ENCODE measurements at regions not wholly inside any gene's neighbourhood (a gene's known extent, or its start where the extent isn't known, plus 50 kb on each side); places are given as distances from the start of the nearest gene placed in this dataset.

DNA sequence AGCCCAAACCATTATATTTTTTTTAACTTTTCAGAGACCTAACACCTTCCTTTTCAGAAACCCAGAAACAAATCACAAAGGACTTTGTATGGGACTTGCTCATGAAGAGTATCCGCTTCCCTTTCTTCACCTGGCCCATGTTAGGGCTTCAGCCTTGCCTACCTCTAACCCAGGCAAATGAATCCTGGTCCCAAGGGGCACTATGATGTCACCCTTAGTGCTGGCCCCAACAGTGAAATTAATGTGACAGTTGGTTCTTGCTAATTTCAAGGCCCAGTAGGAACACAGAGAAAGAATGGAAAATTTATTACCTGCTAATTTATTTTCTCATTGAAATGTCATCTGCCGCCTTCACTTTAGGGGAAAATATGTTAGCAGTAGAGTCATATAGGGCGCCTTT, 179.8 kb upstream of the NRXN3 start:
- Histone ChIP-seq H2BK120ac (ENCODE audit: low read depth, low read length, poor library complexity, severe bottlenecking) (no peak overlapping the region), H3K4me2 (ENCODE audit: insufficient read depth, insufficient read length, low read length) (no peak overlapping the region), H3K79me1 (ENCODE audit: insufficient read depth, low read depth, low read length, poor library complexity, severe bottlenecking) (no peaks in the 10 kb centered on the region), H2BK20ac (ENCODE audit: low read depth, low read length, poor library complexity, severe bottlenecking) (no peak overlapping the region), H2BK15ac (ENCODE audit: low read depth, low read length) (no peak overlapping the region), H3K4ac (ENCODE audit: low read depth, low read length) (no peak overlapping the region), H3K9ac (ENCODE audit: extremely low read depth, insufficient read length, low read length) (no peak overlapping the region), H4K20me1 (ENCODE audit: control insufficient read depth, insufficient read depth, insufficient read length) (no peaks in the 10 kb centered on the region), H4K91ac (ENCODE audit: insufficient read length, low read depth, low read length) (no peak overlapping the region), H3K27me3 (ENCODE audit: insufficient read depth, low read length) (no peaks in the 10 kb centered on the region), H3K56ac (ENCODE audit: insufficient read length, low read depth, low read length) (no peak overlapping the region), H3K27ac (ENCODE audit: insufficient read length, low read depth, low read length) (no peak overlapping the region), H3K14ac (ENCODE audit: insufficient read depth, low read length) (no peak overlapping the region), H2BK5ac (ENCODE audit: insufficient read length, low read length) (no peak overlapping the region), H3K23ac (ENCODE audit: insufficient read length, low read depth, low read length) (no peak overlapping the region), H3K79me2 (ENCODE audit: insufficient read depth, low read length) (no peaks in the 10 kb centered on the region), H3K18ac (ENCODE audit: insufficient read length, low read depth, low read length) (no peak overlapping the region), H4K5ac (ENCODE audit: insufficient read length, low read depth, low read length) (no peak overlapping the region), H3K9me3 (ENCODE audit: control insufficient read depth, low read depth, low read length) (no peaks in the 10 kb centered on the region), H3K23me2 (ENCODE audit: insufficient read length, low read depth, low read length, poor library complexity, severe bottlenecking) (no peaks in the 10 kb centered on the region), H3K4me1 (ENCODE audit: insufficient read depth, low read length) (no peaks in the 10 kb centered on the region), H3T11ph (ENCODE audit: low read length) (no peak overlapping the region), H4K8ac (replicated peaks; ENCODE audit: insufficient read length, low read depth, low read length) (no peak overlapping the region), H2BK12ac (ENCODE audit: insufficient read length, low read depth, low read length) (no peak overlapping the region), H2AK5ac (ENCODE audit: insufficient read length, low read length) (no peak overlapping the region), H2AFZ (ENCODE audit: low read length) (no peak overlapping the region)
- Mint-ChIP-seq H3K4me3 (no peak overlapping the region), H3K27me3 (ENCODE audit: low read depth) (no peaks in the 10 kb centered on the region; the same call in 1 of the 2 replicates), H3K9me3 (peaks cover 11 to 12% of the 10 kb centered on the region in 2 experiments; a peak in 4 of 5 replicates), H3K36me3 (ENCODE audit: insufficient read depth in 1 of 3, low read depth in 3 of 3) (peaks cover 0 to 9% (median 3%) of the 10 kb centered on the region in 3 experiments; a peak in 5 of 7 replicates), H3K4me1 (peaks cover 3 to 7% of the 10 kb centered on the region in 2 experiments), H3K27ac (no peak overlapping the region)
- no peak for DNase-seq
- no CpG with 5 or more reads among the region's 3 CpGs for WGBS (ENCODE audit: extremely low coverage, insufficient read length, low lambda C conversion rate)
- TF ChIP-seq, protein P1, sequence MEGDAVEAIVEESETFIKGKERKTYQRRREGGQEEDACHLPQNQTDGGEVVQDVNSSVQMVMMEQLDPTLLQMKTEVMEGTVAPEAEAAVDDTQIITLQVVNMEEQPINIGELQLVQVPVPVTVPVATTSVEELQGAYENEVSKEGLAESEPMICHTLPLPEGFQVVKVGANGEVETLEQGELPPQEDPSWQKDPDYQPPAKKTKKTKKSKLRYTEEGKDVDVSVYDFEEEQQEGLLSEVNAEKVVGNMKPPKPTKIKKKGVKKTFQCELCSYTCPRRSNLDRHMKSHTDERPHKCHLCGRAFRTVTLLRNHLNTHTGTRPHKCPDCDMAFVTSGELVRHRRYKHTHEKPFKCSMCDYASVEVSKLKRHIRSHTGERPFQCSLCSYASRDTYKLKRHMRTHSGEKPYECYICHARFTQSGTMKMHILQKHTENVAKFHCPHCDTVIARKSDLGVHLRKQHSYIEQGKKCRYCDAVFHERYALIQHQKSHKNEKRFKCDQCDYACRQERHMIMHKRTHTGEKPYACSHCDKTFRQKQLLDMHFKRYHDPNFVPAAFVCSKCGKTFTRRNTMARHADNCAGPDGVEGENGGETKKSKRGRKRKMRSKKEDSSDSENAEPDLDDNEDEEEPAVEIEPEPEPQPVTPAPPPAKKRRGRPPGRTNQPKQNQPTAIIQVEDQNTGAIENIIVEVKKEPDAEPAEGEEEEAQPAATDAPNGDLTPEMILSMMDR (conservative IDR thresholded peaks at IDR 0.05) = no peak
